ENCODE measurements at regions not wholly inside any gene's neighbourhood (a gene's known extent, or its start where the extent isn't known, plus 50 kb on each side); places are given as distances from the start of the nearest gene placed in this dataset.
"Not testable (repeated sequence)": the region's sequence is repeated elsewhere in the genome, so short reads cannot be mapped to it uniquely, and the experiment has no call there.

DNA sequence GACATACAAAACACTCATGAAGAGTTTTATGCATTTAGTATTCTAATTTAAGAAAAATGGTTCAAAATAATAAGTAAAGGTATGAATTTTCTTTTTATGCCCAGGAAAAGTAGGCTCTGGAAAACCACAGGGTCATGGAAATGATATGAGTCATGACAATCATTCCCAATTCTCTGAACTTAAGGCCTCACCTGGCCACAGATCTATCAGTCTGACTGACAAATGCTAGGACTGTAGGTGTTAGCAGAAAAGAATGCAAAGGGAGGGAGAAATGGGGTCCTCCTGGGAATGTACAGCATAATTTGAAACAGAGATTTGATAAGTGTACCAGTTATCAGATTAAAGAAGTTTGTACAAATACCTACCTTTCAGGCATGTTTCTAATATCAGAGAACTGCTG lies 270.5 kb upstream of the ARSJ start:
- no peak for DNase-seq (ENCODE audit: low spot score)

DNA sequence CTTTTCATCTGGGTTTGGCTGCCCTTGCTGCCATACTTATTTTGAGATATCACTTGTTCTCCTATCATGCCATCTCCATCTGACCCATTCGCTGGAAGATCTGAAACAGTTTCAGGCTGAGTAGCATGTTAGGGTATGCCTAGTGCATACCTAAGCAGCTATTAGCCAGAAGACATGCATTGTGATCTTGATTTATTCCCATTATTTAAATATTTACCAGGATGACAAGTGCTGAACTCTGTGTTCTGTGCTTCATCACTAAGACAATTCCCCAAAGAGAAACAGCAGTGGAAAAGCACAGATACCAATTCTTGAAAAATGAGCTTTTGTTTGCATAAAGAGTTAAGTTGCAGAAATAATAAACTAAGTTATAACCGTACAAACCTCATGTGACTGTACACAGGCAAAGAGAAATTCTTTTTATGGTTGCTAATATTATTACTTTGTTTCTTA lies 271.0 kb upstream of the ARSJ start:
- no peak for DNase-seq (ENCODE audit: low spot score)

DNA sequence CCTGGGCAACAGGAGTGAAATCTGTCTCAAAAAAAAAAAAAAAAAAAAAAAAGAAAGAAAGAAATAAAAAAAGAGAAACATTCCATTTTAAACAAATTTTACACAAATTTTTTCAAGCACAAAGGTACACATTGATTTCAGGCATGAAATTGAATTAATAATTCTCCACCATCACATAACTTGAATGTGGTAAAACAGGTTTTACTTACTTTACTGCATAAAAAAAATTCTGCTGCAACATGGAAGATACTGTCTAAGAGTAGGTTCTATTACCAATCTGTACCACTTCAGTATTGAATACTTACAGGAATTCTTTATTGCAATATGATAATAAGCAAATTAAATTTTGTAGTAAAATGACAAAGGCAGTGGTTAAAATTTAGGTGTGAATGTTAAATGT lies 271.6 kb upstream of the ARSJ start:
- no peak for DNase-seq (ENCODE audit: low spot score)

DNA sequence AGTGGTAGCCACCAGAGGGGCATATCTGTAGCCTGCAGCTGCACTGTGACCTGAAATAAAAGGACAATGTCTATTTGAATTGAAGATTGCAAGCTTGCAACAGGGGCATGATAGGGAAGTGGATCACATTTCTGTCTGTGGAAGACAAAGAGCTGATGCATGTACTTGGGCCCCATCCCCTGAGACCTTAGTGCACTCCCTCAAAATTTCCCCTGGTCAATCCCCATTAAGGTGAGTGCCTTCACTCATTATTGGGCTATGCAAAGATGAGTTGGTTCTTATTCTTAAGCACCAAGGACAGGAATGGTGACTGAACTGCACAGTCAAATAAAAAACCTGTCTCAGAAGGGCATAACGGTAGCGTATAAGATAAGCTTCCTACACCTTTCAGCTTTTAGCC lies 273.1 kb upstream of the ARSJ start:
- DNase-seq (ENCODE audit: low spot score) = no peak

DNA sequence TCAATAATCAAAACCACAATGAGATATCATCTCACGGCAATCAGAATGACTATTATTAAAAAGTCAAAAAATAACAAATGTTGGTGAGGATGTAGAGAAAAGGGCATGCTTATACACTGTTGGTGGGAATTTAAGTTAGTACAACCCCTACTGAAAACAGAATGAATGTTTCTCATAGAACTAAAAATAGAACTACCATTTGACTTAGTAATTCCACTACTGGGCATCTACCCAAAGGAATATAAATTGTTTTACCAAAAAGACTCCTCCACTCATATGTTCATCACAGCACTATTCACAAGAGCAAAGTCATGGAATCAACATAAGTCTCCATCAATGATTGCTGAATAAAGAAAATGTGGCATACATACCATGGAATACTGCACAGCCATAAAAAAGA lies 278.1 kb upstream of the ARSJ start:
- DNase-seq (ENCODE audit: low spot score) = no peak

DNA sequence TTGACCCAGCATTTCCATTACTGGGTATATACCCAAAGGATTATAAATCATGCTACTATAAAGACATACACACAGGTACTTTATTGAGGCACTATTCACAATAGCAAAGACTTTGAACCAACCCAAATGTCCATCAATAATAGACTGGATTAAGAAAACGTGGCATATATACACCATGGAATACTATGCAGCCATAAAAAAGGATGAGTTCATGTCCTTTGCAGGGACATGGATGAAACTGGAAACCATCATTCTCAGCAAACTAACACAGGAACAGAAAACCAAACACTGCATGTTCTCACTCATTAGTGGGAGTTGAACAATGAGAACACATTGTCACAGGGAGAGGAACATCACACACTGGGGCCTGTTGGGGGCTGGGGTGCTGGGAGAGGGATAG lies 283.0 kb upstream of the ARSJ start:
- not testable (repeated sequence) for DNase-seq (ENCODE audit: low spot score)

DNA sequence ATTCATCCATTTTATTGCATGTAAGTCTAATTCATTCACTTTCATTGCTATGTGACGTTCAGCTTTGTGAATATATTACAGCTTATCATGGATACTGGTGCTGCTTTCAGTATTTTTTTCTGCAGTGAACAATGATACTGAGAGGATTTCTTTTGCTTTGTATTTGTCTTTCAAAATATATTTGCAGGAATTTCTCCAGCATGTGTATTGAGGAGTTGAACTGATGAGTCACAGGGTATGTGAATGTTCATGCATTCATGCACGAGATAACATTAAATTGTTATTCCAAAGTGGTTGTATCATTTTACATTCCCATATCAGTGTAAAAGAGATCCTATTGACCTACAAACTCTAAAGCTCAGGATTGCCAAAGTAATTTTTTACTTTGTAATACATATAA lies 283.8 kb upstream of the ARSJ start:
- no peak for DNase-seq (ENCODE audit: low spot score)

DNA sequence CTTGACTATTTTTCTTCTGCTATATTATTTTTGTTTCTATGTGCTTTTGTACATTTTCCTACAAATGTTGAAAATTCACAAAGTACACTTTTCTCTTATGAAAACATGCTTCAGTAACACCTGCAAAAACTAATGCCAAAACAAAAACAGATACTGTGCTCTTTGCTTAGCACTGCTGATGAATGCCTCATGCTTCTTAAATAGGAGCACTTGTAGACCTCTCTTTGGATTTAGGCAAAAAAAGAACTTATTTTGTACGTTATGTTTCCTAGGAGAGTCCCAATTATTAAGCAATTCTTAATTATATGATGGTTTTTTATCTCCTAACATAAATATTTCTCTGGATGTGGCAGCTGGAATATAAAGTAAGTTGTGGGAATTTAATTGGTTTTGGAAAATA lies 285.0 kb upstream of the ARSJ start:
- DNase-seq (ENCODE audit: low spot score) = no peak

DNA sequence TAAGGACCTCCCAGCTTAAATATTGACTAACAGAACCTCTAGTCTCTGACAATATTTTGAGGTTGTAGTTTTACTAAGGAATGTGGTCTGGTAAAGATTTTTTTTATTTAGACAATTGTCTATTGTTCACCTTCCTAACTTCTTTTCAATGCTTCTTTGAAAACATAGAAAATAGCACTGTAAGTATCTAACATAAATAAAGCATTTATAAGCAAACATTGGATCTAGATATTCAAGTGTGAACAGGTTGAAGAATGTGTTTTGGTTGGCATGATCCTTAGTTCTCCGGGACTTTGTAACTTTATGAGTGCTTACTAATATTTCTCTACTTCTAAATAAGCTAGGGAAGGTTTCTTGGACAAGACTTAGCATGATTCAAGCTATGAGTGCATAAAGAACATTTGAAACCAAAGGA lies 285.4 kb upstream of the ARSJ start:
- no peak for DNase-seq (ENCODE audit: low spot score)

DNA sequence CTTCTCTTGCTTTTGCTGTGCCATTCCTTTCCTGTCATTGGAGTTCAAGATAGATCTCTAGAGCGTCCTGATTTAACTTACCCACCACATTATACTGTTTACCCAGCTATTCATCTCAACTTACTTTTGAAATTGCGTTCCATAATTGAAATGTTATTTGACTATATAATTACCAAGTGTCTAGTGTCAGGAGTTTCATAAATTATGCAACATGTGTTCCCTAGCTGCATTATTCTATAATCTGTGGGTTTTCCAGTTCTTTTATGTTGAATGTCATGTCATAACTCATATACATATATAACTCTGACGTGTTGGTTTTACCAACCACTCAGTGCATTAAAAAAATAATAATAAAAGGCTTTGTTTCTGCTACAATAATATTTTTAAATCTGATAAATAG lies 285.9 kb upstream of the ARSJ start:
- DNase-seq (ENCODE audit: low spot score) = no peak

DNA sequence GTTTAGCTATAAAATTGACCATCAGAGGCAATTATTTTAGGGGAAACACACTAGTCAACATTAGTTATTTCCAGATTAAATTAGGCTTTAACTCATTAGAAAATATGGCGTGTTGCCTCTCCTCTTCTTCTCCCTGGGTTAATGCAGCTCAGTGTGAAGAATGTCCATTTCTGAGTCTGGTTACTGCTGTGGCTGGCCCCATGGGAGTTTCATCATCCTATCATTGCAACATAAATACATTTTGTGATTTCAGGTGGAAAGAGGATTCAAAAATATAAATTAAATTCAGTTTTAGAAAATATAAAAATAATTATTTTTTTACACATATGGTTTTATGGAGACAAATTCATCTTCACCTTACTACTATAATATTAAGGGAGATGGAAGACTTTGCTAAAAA lies 288.5 kb upstream of the ARSJ start:
- no peak for DNase-seq (ENCODE audit: low spot score)

DNA sequence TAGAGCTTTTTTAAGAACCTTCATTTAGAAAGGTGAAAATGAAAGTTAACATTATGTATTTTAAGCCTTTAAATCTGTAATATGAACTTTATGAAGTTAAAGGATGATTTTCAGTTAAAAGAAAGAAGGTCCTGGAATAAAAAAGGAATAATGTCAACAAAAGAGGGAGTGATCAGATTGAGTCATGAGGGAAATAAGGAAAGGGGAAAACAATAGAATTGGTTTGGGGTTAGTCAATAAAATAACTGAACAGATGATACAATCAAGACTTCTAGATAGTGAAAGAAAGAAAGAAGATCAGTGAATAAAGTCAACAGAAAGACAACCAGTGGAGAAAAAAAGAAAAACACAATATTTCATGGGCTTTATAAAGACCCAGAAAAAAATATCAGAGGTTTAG lies 291.6 kb upstream of the ARSJ start:
- no peak for DNase-seq (ENCODE audit: low spot score)

DNA sequence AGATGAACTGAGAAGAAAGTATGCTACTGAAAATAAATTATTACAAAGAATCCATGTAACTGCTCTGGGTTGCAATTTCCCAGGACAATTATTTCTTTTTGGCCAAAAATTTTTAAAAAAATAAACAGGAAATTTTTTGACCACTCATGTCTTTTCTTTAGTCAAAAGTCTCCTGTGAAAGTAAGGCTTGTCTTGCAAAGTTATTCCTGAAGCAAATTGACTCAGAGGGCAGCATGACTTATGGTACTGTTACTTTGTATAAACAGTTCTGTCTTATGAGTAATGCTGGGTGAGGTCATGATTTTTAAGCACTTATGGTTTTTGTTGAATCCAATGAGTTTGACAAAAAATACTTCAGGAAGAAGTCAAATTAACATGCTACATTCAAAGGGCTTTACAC lies 292.8 kb upstream of the ARSJ start:
- no peak for DNase-seq (ENCODE audit: low spot score)

DNA sequence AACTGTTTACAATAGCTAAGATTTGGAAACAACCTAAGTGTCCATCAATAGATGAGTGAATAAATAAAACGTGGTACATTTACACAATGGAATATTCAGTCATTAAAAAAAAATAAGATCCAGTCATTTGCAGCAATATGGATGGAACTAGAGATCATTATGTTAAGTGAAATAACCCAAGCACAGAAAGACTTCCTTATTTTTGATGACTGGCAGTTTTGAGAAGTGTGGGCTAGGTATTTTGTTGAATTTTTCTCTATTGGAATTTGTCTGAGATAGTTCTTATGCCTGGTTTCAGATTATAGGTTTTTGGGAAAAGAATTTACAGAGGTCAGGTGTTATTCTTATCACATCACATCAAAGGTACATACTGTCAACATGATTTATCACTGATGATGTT lies 293.8 kb upstream of the ARSJ start:
- DNase-seq (ENCODE audit: low spot score) = no peak

DNA sequence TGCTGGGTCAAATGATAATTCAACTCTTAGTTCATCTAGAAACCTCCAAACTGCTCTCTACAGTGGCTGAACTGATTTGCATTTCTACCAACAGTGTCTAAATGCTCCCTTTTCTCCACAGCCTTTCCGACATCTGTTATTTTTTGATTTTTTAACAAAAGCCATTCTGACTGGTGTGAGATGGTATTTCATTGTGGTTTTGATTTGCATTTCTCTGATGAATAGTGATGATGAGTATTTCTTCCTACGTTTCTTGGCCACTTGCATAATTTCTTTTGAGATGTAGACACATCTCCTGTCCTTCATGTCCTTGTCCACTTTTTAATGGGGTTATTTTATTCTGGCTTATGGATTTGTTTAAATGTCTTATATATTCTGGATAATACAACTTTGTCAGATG lies 298.2 kb upstream of the ARSJ start:
- DNase-seq (ENCODE audit: low spot score) = no peak

DNA sequence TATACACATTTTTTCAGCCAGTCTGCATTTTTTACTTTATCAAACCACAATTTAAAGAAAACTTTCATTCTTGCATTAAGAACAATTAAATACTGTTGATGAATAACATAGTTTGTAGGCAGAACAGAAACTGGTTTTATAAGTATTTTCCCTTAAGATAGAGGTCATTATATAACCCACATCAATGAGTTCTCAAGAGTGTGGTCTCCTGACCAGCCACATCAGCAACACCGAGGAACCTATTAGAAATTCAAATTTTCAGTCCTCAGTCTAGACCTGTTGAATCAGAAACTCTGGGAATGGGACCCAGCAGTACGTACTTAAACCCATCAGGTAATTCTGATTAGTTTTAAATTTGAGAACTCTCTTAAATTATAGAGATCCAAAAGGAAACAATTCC lies 299.6 kb upstream of the ARSJ start:
- no peak for DNase-seq (ENCODE audit: low spot score)

DNA sequence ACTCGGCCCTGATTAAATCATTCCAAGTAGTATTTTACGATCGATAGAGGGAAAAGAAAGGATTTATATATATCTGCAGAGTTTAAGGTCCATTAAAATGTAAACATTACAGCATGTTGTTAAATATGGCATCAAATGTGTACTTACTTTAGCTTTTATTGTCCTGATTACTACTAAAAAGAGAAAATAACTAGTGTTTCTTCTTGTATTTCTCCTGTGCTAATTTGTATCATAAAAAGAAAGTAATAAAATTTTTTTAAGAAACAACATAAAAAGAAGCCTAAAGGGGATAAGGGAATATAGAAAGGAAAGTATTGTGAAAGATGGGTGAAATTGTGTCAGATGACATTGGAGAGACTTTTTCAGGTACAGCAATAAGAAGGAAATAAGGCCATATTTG lies 300.3 kb upstream of the ARSJ start:
- DNase-seq (ENCODE audit: low spot score) = no peak

DNA sequence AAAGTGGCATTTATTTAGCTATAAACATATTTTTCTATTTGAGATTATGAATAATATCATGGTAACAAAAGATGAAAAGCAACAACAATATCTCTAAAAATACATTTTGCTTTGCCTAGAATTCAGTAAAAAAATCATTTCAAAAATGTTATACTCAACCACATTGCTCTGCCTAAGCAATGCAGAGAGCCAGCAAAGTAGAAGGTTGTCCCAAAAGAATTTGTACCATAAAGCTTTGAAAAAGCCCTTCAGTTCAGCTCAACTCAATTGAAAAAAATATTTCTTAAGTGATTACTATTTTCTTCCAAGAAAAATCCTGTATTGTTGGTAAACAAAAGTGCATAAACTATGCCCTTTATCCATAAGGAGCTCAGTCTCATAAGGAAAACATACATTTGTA lies 301.2 kb upstream of the ARSJ start:
- no peak for DNase-seq (ENCODE audit: low spot score)

DNA sequence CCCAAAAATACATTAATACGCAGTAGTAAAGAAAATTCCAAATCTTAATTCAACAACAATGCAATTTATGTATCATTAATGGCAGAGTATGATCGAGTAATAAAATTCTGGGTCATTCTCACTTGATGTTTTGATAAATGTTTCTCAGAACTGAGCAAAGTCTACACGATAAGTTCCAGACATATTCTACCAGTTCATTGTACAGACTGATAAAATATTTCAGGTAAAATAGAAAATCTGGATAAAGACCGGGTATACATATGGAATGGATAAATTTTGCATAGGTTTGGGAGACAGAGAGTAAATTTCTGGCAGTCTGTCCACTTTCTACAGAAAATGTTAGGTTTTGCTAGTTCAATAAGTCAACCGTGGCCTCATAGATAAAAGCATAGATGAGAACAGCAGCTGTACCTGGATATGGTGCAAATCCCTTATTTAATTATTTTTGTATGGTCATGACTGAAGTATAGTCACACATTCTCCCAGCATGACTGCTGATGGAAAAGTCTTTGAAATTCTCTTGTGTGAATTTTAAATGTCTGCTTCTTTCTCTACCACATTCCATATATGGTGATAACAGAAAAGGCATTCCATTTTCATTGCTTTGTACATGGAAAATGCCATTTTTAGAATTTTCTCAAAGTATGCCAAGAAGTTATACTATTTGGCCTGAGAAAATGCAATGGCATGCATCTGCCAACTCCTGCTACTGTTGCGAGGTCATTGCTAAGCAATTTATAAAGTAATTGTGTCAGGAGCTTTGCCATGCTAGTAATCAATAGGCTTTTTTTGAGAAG lies 301.9 kb upstream of the ARSJ start:
- no peak for DNase-seq (ENCODE audit: low spot score)

DNA sequence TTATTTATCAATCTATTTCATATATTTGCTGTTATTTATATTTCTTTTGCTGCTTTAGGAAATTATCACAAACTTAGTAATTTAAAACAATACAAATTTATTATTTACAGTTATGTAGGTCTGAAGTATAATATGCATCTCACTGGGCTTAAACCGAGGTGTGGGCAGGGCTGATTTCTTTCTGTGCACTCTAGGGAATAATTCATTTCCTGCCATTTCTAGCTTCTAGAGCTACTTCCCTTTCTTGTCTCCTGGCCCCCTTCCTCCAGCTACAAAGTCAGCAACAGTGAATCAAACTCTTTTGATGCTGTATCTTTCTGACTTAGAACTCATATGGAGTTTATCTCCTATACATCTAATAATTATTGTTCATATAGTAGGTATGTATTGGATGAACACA lies 303.5 kb upstream of the ARSJ start:
- no peak for DNase-seq (ENCODE audit: low spot score)

DNA sequence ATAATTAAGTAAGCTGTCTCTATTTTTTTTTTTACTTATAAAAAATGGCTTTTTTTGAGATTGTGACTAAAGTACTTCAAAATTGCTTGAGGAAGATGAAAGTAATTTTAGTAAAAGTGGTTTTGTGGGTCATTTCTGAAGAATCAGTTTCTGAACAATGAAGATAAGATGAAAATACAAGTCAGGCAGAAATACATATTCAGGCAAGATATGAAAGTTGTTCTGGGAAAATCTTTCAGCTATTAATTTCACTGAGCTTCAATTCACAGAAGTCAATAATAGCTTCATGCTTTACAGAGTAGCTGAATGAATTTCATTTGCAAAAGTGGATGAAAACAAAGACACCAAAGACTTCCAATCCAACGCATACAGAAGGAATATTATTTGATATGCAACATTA lies 305.2 kb upstream of the ARSJ start:
- no peak for DNase-seq (ENCODE audit: low spot score)

DNA sequence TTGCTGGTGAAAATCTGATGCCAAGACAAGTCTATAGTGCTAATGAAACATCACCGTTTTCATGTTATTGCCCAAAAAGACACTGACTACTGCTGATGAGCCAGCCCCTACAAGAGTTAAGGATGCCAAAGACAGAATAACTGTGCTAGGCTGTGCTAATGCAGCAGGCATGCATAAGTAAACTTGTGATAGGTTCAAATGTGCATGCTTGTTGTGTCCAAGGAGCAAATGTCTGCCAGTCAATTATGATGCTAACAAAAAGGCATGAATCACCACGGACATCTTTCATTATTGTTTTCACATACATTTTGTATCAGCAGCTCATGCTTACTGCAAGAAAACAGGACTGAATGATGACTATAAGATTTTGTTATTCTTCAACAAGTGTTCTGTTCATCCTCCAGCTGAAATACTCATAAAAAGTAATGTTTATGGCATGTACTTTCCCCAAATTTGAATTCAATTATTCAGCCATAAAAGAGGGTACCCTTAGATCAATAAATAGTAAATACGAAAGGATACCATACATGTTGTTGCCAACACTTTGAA lies 306.9 kb upstream of the ARSJ start:
- DNase-seq (ENCODE audit: low spot score) = no peak

DNA sequence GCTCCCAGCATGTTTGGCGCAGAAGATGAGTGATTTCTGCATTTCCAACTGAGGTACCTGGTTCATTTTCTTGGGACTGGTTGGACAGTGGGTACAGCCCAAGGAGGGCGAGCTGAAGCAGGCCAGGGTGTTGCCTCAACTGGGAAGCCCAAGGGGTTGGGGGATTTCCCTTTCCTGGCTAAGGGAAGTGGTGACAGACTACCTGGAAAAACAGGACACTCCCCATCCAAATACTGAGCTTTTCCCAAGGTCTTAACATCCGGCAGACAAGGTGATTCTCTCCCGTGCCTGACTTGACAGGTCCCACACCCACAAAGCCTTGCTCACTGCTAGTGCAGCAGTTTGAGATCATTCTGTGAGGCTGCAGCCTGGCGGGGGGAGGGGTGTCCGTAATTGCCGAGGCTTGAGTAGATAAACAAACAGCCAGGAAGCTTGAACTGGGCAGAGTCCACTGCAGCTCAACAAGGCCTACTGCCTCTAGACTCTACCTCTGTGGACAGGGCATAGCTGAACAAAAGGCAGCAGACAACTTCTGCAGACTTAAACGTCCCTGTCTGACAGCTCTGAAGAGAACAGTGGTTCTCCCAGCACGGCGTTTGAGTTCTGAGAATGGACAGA lies 307.7 kb upstream of the ARSJ start:
- no peak for DNase-seq (ENCODE audit: low spot score)

DNA sequence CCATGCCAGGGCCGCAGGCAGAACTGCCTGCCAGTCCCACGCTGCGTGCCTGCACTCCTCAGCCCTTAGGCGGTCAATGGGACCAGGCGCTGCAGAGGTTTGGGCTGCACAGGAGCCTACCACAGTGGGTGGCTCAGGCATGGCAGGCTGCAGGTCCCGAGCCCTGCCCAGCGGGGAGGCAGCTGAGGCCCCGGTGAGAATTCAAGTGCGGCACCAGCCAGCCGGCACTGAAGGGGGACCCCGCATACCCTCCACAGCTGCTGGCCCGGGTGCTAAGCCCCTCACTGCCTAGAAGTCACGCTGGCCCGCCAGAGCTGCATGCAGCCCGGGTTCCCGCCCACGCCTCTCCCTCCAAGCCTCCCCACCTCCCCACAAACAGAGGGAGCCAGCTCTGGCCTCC lies 302.5 kb upstream of the UGT8 start:
- no peak for DNase-seq (ENCODE audit: low spot score)

Data from putamen (tissue), 1 donor.